GM12878 (cell line): ENCODE measurements at regions not wholly inside any gene's neighbourhood (a gene's known extent, or its start where the extent isn't known, plus 50 kb on each side); places are given as distances from the start of the nearest gene placed in this dataset.

ENCODE experiments used
- POLR2A ChIP-seq: IDR thresholded peaks from 2 replicates; pipeline ENCODE4 v1.6.1; 2011; ENCODE audit warnings: low read depth, mild to moderate bottlenecking, low read length
- RAD21 ChIP-seq: IDR thresholded peaks from 2 replicates; pipeline ENCODE4 v1.6.1; 2011; ENCODE audit warnings: mild to moderate bottlenecking, low read depth, low read length, moderate library complexity; ENCODE audit not compliant: insufficient read depth
- RCOR1 ChIP-seq: conservative IDR thresholded peaks from 2 replicates; pipeline ENCODE4 v1.6.1; 2012; ENCODE audit warnings: low read depth, low read length, improper control_type of control experiment
- TF ChIP-seq, protein P1 (sequence below), 3 experiments: IDR thresholded peaks in 2 of 3; conservative IDR thresholded peaks in 1 of 3; 2 replicates each; pipeline ENCODE4 v1.5.1; 2011; ENCODE audit warnings: low read depth in 3 of 3, low read length in 3 of 3, mild to moderate bottlenecking in 3 of 3, control low read depth in 2 of 3, moderate library complexity in 2 of 3, inconsistent platforms in 1 of 3, mixed read lengths in 1 of 3; ENCODE audit not compliant: control insufficient read depth in 2 of 3, insufficient read depth in 1 of 3; ENCODE audit errors: extremely low read depth in 1 of 3

DNA sequence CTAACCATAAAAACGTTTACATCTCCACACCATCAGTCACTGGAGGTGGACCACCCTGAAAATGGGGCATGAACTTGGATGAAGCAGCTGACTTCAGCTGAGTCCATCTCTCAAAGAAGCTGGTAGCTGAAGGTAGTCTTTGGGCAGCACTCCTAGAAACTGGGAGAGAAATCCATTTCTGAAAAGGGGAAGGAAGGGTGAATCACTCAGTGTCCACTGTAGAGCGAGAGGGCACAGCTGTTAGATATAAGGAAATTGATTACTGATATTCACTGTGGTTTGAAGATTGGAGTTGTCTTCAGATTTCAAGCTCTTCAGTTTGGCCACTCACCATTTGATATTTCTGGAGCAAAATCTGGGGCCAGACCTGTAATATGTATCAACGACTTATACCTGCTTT is 499.0 kb upstream of the UBE2E2 start:
- TF ChIP-seq RCOR1 (no peak), RAD21 (no peak), POLR2A (no peak)
- TF ChIP-seq, protein P1, sequence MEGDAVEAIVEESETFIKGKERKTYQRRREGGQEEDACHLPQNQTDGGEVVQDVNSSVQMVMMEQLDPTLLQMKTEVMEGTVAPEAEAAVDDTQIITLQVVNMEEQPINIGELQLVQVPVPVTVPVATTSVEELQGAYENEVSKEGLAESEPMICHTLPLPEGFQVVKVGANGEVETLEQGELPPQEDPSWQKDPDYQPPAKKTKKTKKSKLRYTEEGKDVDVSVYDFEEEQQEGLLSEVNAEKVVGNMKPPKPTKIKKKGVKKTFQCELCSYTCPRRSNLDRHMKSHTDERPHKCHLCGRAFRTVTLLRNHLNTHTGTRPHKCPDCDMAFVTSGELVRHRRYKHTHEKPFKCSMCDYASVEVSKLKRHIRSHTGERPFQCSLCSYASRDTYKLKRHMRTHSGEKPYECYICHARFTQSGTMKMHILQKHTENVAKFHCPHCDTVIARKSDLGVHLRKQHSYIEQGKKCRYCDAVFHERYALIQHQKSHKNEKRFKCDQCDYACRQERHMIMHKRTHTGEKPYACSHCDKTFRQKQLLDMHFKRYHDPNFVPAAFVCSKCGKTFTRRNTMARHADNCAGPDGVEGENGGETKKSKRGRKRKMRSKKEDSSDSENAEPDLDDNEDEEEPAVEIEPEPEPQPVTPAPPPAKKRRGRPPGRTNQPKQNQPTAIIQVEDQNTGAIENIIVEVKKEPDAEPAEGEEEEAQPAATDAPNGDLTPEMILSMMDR (IDR thresholded peaks at IDR 0.05 in 2 of 3, conservative IDR thresholded peaks at IDR 0.05 in 1 of 3; ENCODE audit: control insufficient read depth in 2 of 3, extremely low read depth in 1 of 3, insufficient read depth in 1 of 3, low read depth in 3 of 3, low read length in 3 of 3) = no peak
